ENCODE measurements at regions not wholly inside any gene's neighbourhood (a gene's known extent, or its start where the extent isn't known, plus 50 kb on each side); places are given as distances from the start of the nearest gene placed in this dataset.

DNA sequence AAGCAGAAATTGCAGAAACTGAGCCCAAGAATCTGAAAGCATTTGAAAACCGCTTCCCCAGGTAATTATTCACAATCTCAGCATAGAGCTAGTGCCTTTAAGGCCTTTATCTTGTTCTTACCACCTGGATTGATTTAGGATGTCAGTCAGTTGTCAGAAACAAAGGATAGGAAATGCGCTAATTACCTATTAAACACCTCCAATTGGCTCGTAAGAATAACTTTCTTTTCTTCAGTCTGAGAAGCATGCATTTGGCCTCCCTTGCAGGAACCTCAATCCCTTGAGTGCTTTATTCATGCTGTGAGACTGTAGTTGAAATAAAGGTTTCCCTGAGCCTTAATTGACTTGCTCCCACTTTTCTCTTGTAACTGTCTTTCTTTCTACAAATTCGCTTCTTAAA is 400.3 kb upstream of the LRATD1 start:
- TF ChIP-seq, protein P1, sequence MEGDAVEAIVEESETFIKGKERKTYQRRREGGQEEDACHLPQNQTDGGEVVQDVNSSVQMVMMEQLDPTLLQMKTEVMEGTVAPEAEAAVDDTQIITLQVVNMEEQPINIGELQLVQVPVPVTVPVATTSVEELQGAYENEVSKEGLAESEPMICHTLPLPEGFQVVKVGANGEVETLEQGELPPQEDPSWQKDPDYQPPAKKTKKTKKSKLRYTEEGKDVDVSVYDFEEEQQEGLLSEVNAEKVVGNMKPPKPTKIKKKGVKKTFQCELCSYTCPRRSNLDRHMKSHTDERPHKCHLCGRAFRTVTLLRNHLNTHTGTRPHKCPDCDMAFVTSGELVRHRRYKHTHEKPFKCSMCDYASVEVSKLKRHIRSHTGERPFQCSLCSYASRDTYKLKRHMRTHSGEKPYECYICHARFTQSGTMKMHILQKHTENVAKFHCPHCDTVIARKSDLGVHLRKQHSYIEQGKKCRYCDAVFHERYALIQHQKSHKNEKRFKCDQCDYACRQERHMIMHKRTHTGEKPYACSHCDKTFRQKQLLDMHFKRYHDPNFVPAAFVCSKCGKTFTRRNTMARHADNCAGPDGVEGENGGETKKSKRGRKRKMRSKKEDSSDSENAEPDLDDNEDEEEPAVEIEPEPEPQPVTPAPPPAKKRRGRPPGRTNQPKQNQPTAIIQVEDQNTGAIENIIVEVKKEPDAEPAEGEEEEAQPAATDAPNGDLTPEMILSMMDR (IDR thresholded peaks at IDR 0.05; ENCODE audit: insufficient read depth, low read length, poor library complexity, severe bottlenecking) = no peak
- no peak for TF ChIP-seq EZH2phosphoT487 (conservative IDR thresholded peaks at IDR 0.05; ENCODE audit: low read length)
